HCT116 (cell line): ENCODE measurements at regions not wholly inside any gene's neighbourhood (a gene's known extent, or its start where the extent isn't known, plus 50 kb on each side); places are given as distances from the start of the nearest gene placed in this dataset.
"Not testable (repeated sequence)": the region's sequence is repeated elsewhere in the genome, so short reads cannot be mapped to it uniquely, and the experiment has no call there.

Experiments used
- ATAC-seq: fragments of 200-7000 bp; cut with Tn5 transposase; 2 replicates; pipeline ENCODE4 v1.9.1; 2020; ENCODE audit warnings: mild to moderate bottlenecking, moderate library complexity
- BruUV-seq: library from RNA; stranded (reverse); fragments of 400-500 nt; replicated peaks from 2 replicates; lab custom pipeline; 2021; lab: Mats Ljungman, UMichigan
- CTCF ChIA-PET: fragments of 300-600 bp; sonication (Branson Sonifier 250); formaldehyde crosslinking; loops from one replicate; lab custom pipeline; 2021; ENCODE audit warnings: antibody characterized with exemption; lab: Charles Lee
- POLR2A ChIA-PET: fragments of 300-600, 350-600 bp; sonication (Branson Sonifier 250); formaldehyde crosslinking; loops from one replicate; lab custom pipeline; 2021; ENCODE audit warnings: antibody characterized with exemption; lab: Charles Lee
- RAD21 ChIA-PET, 2 experiments: fragments of 300-600 bp; sonication (Branson Sonifier 250); formaldehyde crosslinking; loops; one replicate each; lab custom pipeline; 2023; ENCODE audit warnings: low total read pairs in 2 of 2; ENCODE audit not compliant: uncharacterized antibody in 2 of 2, unreplicated experiment in 2 of 2, low non-redundant PET in 1 of 2; lab: Charles Lee
- DNase-seq: peaks from one replicate; pipeline ENCODE4 v3.0.0-alpha.2; 2010; ENCODE audit warnings: low read depth, low spot score
- H2AFZ ChIP-seq: fragments of 200-600 bp; shearing (Covaris generic), sonication (generic); 2 replicates; pipeline ENCODE4 v1.6.1; 2017; ENCODE audit warnings: low read depth, mixed run types, mixed read lengths, antibody characterized with exemption, low read length; ENCODE audit not compliant: poor library complexity, severe bottlenecking
- H3K27ac ChIP-seq: 2 replicates; pipeline ENCODE4 v1.5.1; 2012; ENCODE audit warnings: low read depth, low read length
- H3K27me3 ChIP-seq: fragments of 200-600 bp; sonication (generic); 2 replicates; pipeline ENCODE4 v1.6.1; 2016; ENCODE audit warnings: mixed run types, low read length, mixed read lengths; ENCODE audit not compliant: insufficient read depth
- H3K36me3 ChIP-seq, 2 experiments: fragments of 200-500 bp in 1 of 2; fragments of 200-600 bp in 1 of 2; sonication (Bioruptor generic) in 1 of 2; sonication (generic) in 1 of 2; 2 replicates each; pipeline versions ENCODE4 v1.5.1 to v1.6.1; 2014 to 2016; ENCODE audit warnings: low read length in 2 of 2, inconsistent platforms in 1 of 2, mixed read lengths in 1 of 2, mixed run types in 1 of 2; ENCODE audit not compliant: insufficient read depth in 2 of 2, control insufficient read depth in 1 of 2
- H3K4me1 ChIP-seq, 2 experiments: fragments of 200-600 bp in 1 of 2; sonication (generic) in 1 of 2; 2 replicates each; pipeline versions ENCODE4 v1.5.1 to v1.6.1; 2012 to 2017; ENCODE audit warnings: low read length in 2 of 2, inconsistent platforms in 1 of 2, mild to moderate bottlenecking in 1 of 2, mixed read lengths in 1 of 2, mixed run types in 1 of 2, moderate library complexity in 1 of 2; ENCODE audit not compliant: insufficient read depth in 2 of 2, control insufficient read depth in 1 of 2
- H3K4me2 ChIP-seq: fragments of 200-600 bp; sonication (generic); 2 replicates; pipeline ENCODE4 v1.6.1; 2017; ENCODE audit warnings: mixed run types, low read length, mixed read lengths
- H3K4me3 ChIP-seq, 2 experiments: fragments of 200-600 bp in 1 of 2; sonication (generic) in 1 of 2; replicated peaks in 1 of 2; 2 replicates each; pipeline ENCODE4 v1.5.1; 2011 to 2016; ENCODE audit warnings: low read length in 2 of 2, control low read depth in 1 of 2, low read depth in 1 of 2, mild to moderate bottlenecking in 1 of 2, mixed read lengths in 1 of 2, mixed run types in 1 of 2
- H3K79me2 ChIP-seq: fragments of 200-600 bp; sonication (generic); 2 replicates; pipeline ENCODE4 v1.6.1; 2017; ENCODE audit warnings: mild to moderate bottlenecking, mixed run types, low read length, moderate library complexity, mixed read lengths; ENCODE audit not compliant: insufficient read depth
- H3K9ac ChIP-seq: fragments of 200-600 bp; sonication (generic); 2 replicates; pipeline ENCODE4 v1.6.1; 2016; ENCODE audit warnings: low read length, mixed read lengths
- H3K9me2 ChIP-seq: fragments of 200-600 bp; sonication (generic), shearing (Covaris generic); 2 replicates; pipeline ENCODE4 v1.6.1; 2017; ENCODE audit warnings: mixed run types, mild to moderate bottlenecking, moderate library complexity; ENCODE audit not compliant: insufficient read depth
- H3K9me3 ChIP-seq, 2 experiments: fragments of 200-500 bp in 1 of 2; fragments of 200-600 bp in 1 of 2; sonication (Bioruptor generic) in 1 of 2; sonication (generic) in 1 of 2; 2 replicates each; pipeline ENCODE4 v1.6.1; 2014 to 2017; ENCODE audit warnings: low read length in 2 of 2, mixed read lengths in 2 of 2, inconsistent platforms in 1 of 2, low read depth in 1 of 2, mild to moderate bottlenecking in 1 of 2, mixed run types in 1 of 2, moderate library complexity in 1 of 2; ENCODE audit not compliant: control insufficient read depth in 1 of 2, insufficient read depth in 1 of 2
- H4K20me1 ChIP-seq: fragments of 200-600 bp; sonication (generic), shearing (Covaris generic); 2 replicates; pipeline ENCODE4 v1.6.1; 2017; ENCODE audit warnings: mixed run types, mild to moderate bottlenecking, moderate library complexity; ENCODE audit not compliant: insufficient read depth
- intact Hi-C: fragments of 100-400 bp; cut with micrococcal nuclease; formaldehyde crosslinking; loops from 2 replicates; pipeline ENCODE4 v1.10.0; 2022
- TF ChIP-seq, protein P1 (sequence below), 3 experiments: fragments of 200-600 bp in 1 of 3; sonication (generic) in 1 of 3; IDR thresholded peaks in 2 of 3; conservative IDR thresholded peaks in 1 of 3; 2 replicates each; pipeline ENCODE4 v1.5.1; 2012 to 2017; ENCODE audit warnings: low read depth in 2 of 3, low read length in 2 of 3, antibody characterized with exemption in 1 of 3, borderline replicate concordance in 1 of 3, control low read depth in 1 of 3, mild to moderate bottlenecking in 1 of 3, mixed read lengths in 1 of 3, mixed run types in 1 of 3, moderate library complexity in 1 of 3; ENCODE audit not compliant: insufficient read depth in 1 of 3

DNA sequence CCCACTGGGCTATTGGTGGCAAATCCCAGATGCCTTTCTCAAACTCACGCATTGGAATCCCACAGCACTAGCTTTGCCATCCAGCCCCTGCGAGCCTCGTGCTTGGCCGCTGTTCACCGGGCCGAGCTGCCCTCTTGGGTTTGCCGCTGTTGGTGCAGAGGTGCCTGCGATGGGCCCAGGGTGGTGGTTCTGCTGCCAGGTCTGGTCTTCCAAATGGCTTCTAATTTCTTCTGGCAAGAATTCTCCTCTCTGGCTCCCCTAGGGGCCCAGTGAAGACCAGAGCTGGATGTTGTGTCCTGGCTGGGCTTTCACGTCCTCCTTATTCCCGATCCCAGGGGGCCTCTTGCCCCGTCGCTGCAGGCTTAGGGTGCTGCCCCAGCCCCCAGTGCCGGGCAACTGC lies 194.1 kb downstream of the BANP start:
- H3K9me2 ChIP-seq, H4K20me1 ChIP-seq, H2AFZ ChIP-seq, H3K4me3 ChIP-seq, CTCF ChIA-PET, BruUV-seq, H3K4me2 ChIP-seq, H3K9me3 ChIP-seq, POLR2A ChIA-PET, H3K9ac ChIP-seq, H3K79me2 ChIP-seq, intact Hi-C loops, H3K27me3 ChIP-seq, DNase-seq, H3K27ac ChIP-seq, H3K36me3 ChIP-seq, RAD21 ChIA-PET: not testable (repeated sequence)
- TF ChIP-seq, protein P1, sequence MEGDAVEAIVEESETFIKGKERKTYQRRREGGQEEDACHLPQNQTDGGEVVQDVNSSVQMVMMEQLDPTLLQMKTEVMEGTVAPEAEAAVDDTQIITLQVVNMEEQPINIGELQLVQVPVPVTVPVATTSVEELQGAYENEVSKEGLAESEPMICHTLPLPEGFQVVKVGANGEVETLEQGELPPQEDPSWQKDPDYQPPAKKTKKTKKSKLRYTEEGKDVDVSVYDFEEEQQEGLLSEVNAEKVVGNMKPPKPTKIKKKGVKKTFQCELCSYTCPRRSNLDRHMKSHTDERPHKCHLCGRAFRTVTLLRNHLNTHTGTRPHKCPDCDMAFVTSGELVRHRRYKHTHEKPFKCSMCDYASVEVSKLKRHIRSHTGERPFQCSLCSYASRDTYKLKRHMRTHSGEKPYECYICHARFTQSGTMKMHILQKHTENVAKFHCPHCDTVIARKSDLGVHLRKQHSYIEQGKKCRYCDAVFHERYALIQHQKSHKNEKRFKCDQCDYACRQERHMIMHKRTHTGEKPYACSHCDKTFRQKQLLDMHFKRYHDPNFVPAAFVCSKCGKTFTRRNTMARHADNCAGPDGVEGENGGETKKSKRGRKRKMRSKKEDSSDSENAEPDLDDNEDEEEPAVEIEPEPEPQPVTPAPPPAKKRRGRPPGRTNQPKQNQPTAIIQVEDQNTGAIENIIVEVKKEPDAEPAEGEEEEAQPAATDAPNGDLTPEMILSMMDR (IDR thresholded peaks at IDR 0.05 in 2 of 3, conservative IDR thresholded peaks at IDR 0.05 in 1 of 3; ENCODE audit: borderline replicate concordance in 1 of 3, insufficient read depth in 1 of 3, low read depth in 2 of 3, low read length in 2 of 3): peak in 2 of 3 experiments; percentile 21 to 27; a peak in 2 of 6 replicates
- peaks cover 0 to 11% of the 10 kb centered on the region in 2 experiments; a peak in 2 of 4 replicates for H3K4me1 ChIP-seq
- ATAC-seq: peak; percentile 51; the same call in 1 of the 2 replicates

DNA sequence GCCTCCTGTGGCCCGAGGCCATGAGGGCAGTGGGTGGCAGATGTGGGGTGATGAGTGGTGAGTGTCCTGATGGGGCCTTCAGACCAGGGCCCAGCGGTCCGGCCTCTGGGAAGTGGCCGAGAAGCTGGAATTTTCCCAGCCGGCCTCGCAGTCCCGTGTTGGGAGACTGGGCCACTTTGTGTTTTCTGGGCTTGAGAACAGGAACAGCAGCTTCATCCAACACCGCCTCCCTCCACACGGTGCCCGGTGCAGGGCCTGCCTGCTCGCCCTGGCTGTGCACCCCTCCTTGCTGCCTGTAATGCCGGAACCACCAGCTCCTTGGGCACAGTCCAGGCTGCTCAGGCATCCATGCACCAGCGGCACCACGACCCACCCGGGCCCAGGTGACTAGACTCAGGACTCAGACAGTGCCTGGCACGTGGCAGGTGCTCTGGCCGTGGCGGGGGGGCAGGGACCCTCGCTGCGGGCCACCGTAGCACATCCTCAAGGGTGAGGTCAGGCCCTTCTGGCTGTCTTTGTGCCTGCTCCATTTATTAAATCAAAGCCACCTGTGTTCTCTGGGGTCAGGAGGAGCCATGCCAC lies 194.7 kb downstream of the BANP start:
- H3K4me1 ChIP-seq: peaks cover 0 to 17% of the 10 kb centered on the region in 2 experiments; a peak in 2 of 4 replicates
- RAD21 ChIA-PET, H3K4me2 ChIP-seq, H3K27me3 ChIP-seq, H3K27ac ChIP-seq, H3K9me2 ChIP-seq, ATAC-seq, H2AFZ ChIP-seq, BruUV-seq, H3K36me3 ChIP-seq, POLR2A ChIA-PET, H3K9ac ChIP-seq, DNase-seq, H3K79me2 ChIP-seq, CTCF ChIA-PET, intact Hi-C loops, H3K4me3 ChIP-seq, H4K20me1 ChIP-seq, H3K9me3 ChIP-seq: not testable (repeated sequence)

DNA sequence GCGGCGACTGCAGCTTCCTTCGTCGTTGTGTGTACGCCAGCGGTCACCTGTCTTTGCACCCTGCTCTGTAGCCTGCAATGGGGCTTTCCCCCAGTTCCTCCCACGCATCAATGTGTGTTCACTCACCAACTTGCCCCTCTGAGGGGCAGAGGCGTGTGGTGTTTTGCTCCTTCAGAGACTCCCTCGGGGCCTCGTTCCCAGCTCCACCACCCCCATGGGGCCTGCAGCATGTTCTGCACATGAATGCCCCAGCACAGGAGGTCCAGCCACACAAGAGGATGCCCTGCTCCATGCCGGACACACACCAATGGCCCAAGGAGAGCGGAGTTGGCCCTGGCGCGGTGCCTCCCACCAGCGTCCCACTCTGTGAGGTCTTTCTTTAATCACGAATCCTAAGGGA lies 196.8 kb downstream of the BANP start:
- H3K36me3 ChIP-seq, intact Hi-C loops, RAD21 ChIA-PET, H3K4me2 ChIP-seq, ATAC-seq, H2AFZ ChIP-seq, CTCF ChIA-PET, H3K4me3 ChIP-seq, H3K79me2 ChIP-seq, H4K20me1 ChIP-seq, H3K27me3 ChIP-seq, H3K9ac ChIP-seq, H3K9me3 ChIP-seq, POLR2A ChIA-PET, DNase-seq, BruUV-seq, H3K27ac ChIP-seq, H3K9me2 ChIP-seq: not testable (repeated sequence)
- peaks cover 0 to 26% of the 10 kb centered on the region in 2 experiments; a peak in 2 of 4 replicates for H3K4me1 ChIP-seq

DNA sequence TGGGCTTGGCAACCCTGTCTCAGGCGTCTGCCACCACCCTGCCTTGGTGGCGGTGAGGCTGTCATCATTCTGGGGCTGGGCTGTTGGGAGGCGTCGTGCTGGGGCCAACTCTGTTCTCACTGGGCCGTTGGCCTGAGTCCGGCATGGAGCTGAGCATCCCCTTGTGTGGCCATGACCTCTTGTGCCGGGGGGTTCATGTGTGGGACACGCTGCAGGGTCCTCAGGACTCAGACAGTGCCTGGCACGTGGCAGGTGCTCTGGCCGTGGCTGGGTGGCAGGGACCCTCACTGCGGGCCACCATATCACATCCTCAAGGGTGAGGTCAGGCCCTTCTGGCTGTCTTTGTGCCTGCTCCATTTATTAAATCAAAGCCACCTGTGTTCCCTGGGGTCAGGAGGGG lies 197.4 kb downstream of the BANP start:
- H3K4me3 ChIP-seq, ATAC-seq, H3K27ac ChIP-seq, H3K9ac ChIP-seq, H3K9me2 ChIP-seq, H4K20me1 ChIP-seq, BruUV-seq, CTCF ChIA-PET, H3K4me2 ChIP-seq, H3K36me3 ChIP-seq, H2AFZ ChIP-seq, intact Hi-C loops, H3K9me3 ChIP-seq, RAD21 ChIA-PET, DNase-seq, H3K79me2 ChIP-seq, POLR2A ChIA-PET, H3K27me3 ChIP-seq: not testable (repeated sequence)
- H3K4me1 ChIP-seq: peaks cover 0 to 26% of the 10 kb centered on the region in 2 experiments; a peak in 2 of 4 replicates
